Ovary (tissue), 3 donors: ENCODE measurements at regions not wholly inside any gene's neighbourhood (a gene's known extent, or its start where the extent isn't known, plus 50 kb on each side); places are given as distances from the start of the nearest gene placed in this dataset.

Experiments
- CTCF ChIP-seq, 3 donors: fragments of 450-650 bp in 2 of 3; fragments of 200-600 bp in 1 of 3; IDR thresholded peaks; one replicate each; pipeline versions ENCODE4 v1.5.1 to v1.8.0; 2016 to 2022; ENCODE audit warnings: antibody characterized with exemption in 3 of 3, mild to moderate bottlenecking in 1 of 3
- EP300 ChIP-seq: sonication (generic); formaldehyde crosslinking; IDR thresholded peaks from one replicate; pipeline ENCODE4 v1.6.1; 2017; ENCODE audit warnings: antibody characterized with exemption
- POLR2A ChIP-seq: fragments of 450-650 bp; IDR thresholded peaks from one replicate; pipeline ENCODE4 v1.6.1; 2017; ENCODE audit warnings: antibody characterized with exemption, mild to moderate bottlenecking, moderate library complexity
- donor health status: DM: no; HTN: no; CAD: no.

- TF ChIP-seq CTCF (IDR thresholded peaks at IDR 0.05) (no peak), POLR2A (no peak), EP300 (no peak)
Measured at GRCh38 chr2:100736121-100736915, 83.6 kb upstream of the NPAS2 start.
